ENCODE measurements at regions not wholly inside any gene's neighbourhood (a gene's known extent, or its start where the extent isn't known, plus 50 kb on each side); places are given as distances from the start of the nearest gene placed in this dataset.

GRCh38 chr6:86820750-86821149 is 116.6 kb upstream of the HTR1E start:
- Histone ChIP-seq H3K27me3 (ENCODE audit: insufficient read depth, low read depth, severe bottlenecking) (peaks cover 49% of the 10 kb centered on the region), H3K9me3 (ENCODE audit: severe bottlenecking) (no peaks in the 10 kb centered on the region), H3K27ac (no peak overlapping the region), H3K4me3 (ENCODE audit: low read depth, low read length) (no peak overlapping the region), H3K36me3 (no peaks in the 10 kb centered on the region)
- no peak for DNase-seq
- TF ChIP-seq CTCF (IDR thresholded peaks at IDR 0.05; ENCODE audit: low read depth, low read length): no peak

GRCh38 chr6:86793649-86794048 is 143.7 kb upstream of the HTR1E start:
- no peak for TF ChIP-seq CTCF (IDR thresholded peaks at IDR 0.05; ENCODE audit: low read depth, low read length)
- peaks cover 3% of the 10 kb centered on the region for H3K9me3 ChIP-seq (ENCODE audit: severe bottlenecking)
- H3K27me3 ChIP-seq (ENCODE audit: insufficient read depth, low read depth, severe bottlenecking): peaks cover 25% of the 10 kb centered on the region
- no peak overlapping the region for H3K27ac ChIP-seq
- H3K36me3 ChIP-seq: no peaks in the 10 kb centered on the region
- H3K4me3 ChIP-seq (ENCODE audit: low read depth, low read length): no peak overlapping the region
- no peak for DNase-seq

- no peak for DNase-seq
- no peak overlapping the region for H3K27ac ChIP-seq
- no peaks in the 10 kb centered on the region for H3K36me3 ChIP-seq
- no peak overlapping the region for H3K4me3 ChIP-seq (ENCODE audit: low read depth, low read length)
- no peaks in the 10 kb centered on the region for H3K9me3 ChIP-seq (ENCODE audit: severe bottlenecking)
- H3K27me3 ChIP-seq (ENCODE audit: insufficient read depth, low read depth, severe bottlenecking): peaks cover 25% of the 10 kb centered on the region
- no peak for TF ChIP-seq CTCF (IDR thresholded peaks at IDR 0.05; ENCODE audit: low read depth, low read length)
Measured at GRCh38 chr6:86791476-86791875, 145.9 kb upstream of the HTR1E start.

- Histone ChIP-seq H3K36me3 (no peaks in the 10 kb centered on the region), H3K27me3 (ENCODE audit: insufficient read depth, low read depth, severe bottlenecking) (peaks cover 30% of the 10 kb centered on the region), H3K4me3 (ENCODE audit: low read depth, low read length) (no peak overlapping the region), H3K9me3 (ENCODE audit: severe bottlenecking) (no peaks in the 10 kb centered on the region), H3K27ac (no peak overlapping the region)
- no peak for TF ChIP-seq CTCF (IDR thresholded peaks at IDR 0.05; ENCODE audit: low read depth, low read length)
- no peak for DNase-seq
Measured at GRCh38 chr6:86789779-86790411, 147.4 kb upstream of the HTR1E start.

- H3K36me3 ChIP-seq: no peaks in the 10 kb centered on the region
- H3K4me3 ChIP-seq (ENCODE audit: low read depth, low read length): no peak overlapping the region
- no peaks in the 10 kb centered on the region for H3K9me3 ChIP-seq (ENCODE audit: severe bottlenecking)
- H3K27ac ChIP-seq: no peak overlapping the region
- TF ChIP-seq CTCF (IDR thresholded peaks at IDR 0.05; ENCODE audit: low read depth, low read length): no peak
- no peak for DNase-seq
- peaks cover 25% of the 10 kb centered on the region for H3K27me3 ChIP-seq (ENCODE audit: insufficient read depth, low read depth, severe bottlenecking)
Measured at GRCh38 chr6:86782328-86782727, 155.0 kb upstream of the HTR1E start.

GRCh38 chr6:86780923-86781322 is 156.4 kb upstream of the HTR1E start:
- H3K4me3 ChIP-seq (ENCODE audit: low read depth, low read length): no peak overlapping the region
- H3K27ac ChIP-seq: no peak overlapping the region
- TF ChIP-seq CTCF (IDR thresholded peaks at IDR 0.05; ENCODE audit: low read depth, low read length): no peak
- DNase-seq: no peak
- no peaks in the 10 kb centered on the region for H3K36me3 ChIP-seq
- H3K27me3 ChIP-seq (ENCODE audit: insufficient read depth, low read depth, severe bottlenecking): peaks cover 27% of the 10 kb centered on the region
- no peaks in the 10 kb centered on the region for H3K9me3 ChIP-seq (ENCODE audit: severe bottlenecking)

Measured in WERI-Rb-1 (cell line).